Glutamatergic neuron (in vitro differentiated cells): ENCODE measurements at regions not wholly inside any gene's neighbourhood (a gene's known extent, or its start where the extent isn't known, plus 50 kb on each side); places are given as distances from the start of the nearest gene placed in this dataset.

Source experiments
- DNase-seq: peaks from one replicate; pipeline ENCODE4 v3.0.0; 2022
- H3K27ac Mint-ChIP-seq: one replicate; pipeline ENCODE4 v1.8.0; 2020; ENCODE audit warnings: mild to moderate bottlenecking, mixed read lengths, inconsistent platforms; ENCODE audit not compliant: unreplicated experiment
- H3K27me3 Mint-ChIP-seq: one replicate; pipeline ENCODE4 v1.8.0; 2020; ENCODE audit warnings: mild to moderate bottlenecking, moderate library complexity, mixed read lengths, inconsistent platforms; ENCODE audit not compliant: unreplicated experiment
- H3K36me3 Mint-ChIP-seq: one replicate; pipeline ENCODE4 v1.8.0; 2020; ENCODE audit warnings: mild to moderate bottlenecking, mixed read lengths, inconsistent platforms; ENCODE audit not compliant: unreplicated experiment
- H3K4me1 Mint-ChIP-seq: one replicate; pipeline ENCODE4 v1.8.0; 2020; ENCODE audit warnings: mild to moderate bottlenecking, low read depth, mixed read lengths, inconsistent platforms; ENCODE audit not compliant: unreplicated experiment
- H3K4me3 Mint-ChIP-seq: one replicate; pipeline ENCODE4 v1.8.0; 2020; ENCODE audit warnings: mild to moderate bottlenecking, mixed read lengths, inconsistent platforms; ENCODE audit not compliant: unreplicated experiment
- H3K9me3 Mint-ChIP-seq: one replicate; pipeline ENCODE4 v1.8.0; 2020; ENCODE audit warnings: mild to moderate bottlenecking, moderate library complexity, mixed read lengths, inconsistent platforms; ENCODE audit not compliant: unreplicated experiment
- TF ChIP-seq, protein P1 (sequence below): fragments of 200-600 bp; sonication (generic); IDR thresholded peaks from one replicate; pipeline ENCODE4 v1.5.0; 2021; ENCODE audit not compliant: partially characterized antibody, unreplicated experiment

DNA sequence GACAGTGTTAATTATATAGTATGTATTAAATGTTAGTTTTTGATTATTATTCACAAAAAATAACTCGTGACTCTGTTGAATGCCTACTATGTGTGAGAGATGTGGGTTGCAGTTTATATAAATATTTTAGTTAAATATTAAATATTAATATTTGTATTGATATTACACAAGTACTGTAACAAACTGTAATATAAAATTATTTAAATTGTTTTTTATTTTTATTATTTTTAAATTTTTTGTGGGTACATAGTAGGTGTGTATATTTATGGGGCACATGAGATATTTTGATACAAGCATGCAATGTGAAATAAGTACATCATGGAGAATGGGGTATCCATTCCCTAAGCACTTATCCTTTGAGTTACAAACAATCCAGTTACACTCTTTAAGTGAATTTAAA lies 196.1 kb upstream of the ZNF717 start:
- no peak for DNase-seq
- no peak overlapping the region for H3K27ac Mint-ChIP-seq
- no peaks in the 10 kb centered on the region for H3K9me3 Mint-ChIP-seq
- H3K4me3 Mint-ChIP-seq, result no peak overlapping the region
- H3K4me1 Mint-ChIP-seq, result no peaks in the 10 kb centered on the region
- no peaks in the 10 kb centered on the region for H3K36me3 Mint-ChIP-seq
- H3K27me3 Mint-ChIP-seq, result no peaks in the 10 kb centered on the region
- TF ChIP-seq, protein P1, sequence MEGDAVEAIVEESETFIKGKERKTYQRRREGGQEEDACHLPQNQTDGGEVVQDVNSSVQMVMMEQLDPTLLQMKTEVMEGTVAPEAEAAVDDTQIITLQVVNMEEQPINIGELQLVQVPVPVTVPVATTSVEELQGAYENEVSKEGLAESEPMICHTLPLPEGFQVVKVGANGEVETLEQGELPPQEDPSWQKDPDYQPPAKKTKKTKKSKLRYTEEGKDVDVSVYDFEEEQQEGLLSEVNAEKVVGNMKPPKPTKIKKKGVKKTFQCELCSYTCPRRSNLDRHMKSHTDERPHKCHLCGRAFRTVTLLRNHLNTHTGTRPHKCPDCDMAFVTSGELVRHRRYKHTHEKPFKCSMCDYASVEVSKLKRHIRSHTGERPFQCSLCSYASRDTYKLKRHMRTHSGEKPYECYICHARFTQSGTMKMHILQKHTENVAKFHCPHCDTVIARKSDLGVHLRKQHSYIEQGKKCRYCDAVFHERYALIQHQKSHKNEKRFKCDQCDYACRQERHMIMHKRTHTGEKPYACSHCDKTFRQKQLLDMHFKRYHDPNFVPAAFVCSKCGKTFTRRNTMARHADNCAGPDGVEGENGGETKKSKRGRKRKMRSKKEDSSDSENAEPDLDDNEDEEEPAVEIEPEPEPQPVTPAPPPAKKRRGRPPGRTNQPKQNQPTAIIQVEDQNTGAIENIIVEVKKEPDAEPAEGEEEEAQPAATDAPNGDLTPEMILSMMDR, result no peak

DNA sequence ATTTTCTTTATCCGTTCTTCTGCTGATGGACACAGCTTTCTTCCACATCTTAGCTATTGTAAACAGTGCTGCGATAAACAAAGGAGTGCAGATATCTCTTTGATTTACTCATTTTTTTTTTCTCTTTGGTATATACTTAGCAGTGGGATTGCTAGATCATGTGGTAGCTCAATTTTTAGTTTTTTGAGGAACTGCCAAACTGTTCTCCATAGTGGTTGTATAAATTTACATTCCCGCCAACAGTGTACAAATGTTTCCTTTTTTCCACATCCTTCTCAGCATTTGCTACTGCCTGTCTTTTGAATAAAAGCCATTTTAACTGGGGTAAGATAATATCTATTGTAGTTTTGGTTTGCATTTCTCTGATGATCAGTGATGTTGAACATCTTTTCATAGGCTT lies 196.8 kb upstream of the ZNF717 start:
- no peaks in the 10 kb centered on the region for H3K36me3 Mint-ChIP-seq
- no peaks in the 10 kb centered on the region for H3K9me3 Mint-ChIP-seq
- H3K4me1 Mint-ChIP-seq, result no peaks in the 10 kb centered on the region
- no peak for DNase-seq
- no peak overlapping the region for H3K4me3 Mint-ChIP-seq
- no peaks in the 10 kb centered on the region for H3K27me3 Mint-ChIP-seq
- no peak overlapping the region for H3K27ac Mint-ChIP-seq
- TF ChIP-seq, protein P1, result no peak

DNA sequence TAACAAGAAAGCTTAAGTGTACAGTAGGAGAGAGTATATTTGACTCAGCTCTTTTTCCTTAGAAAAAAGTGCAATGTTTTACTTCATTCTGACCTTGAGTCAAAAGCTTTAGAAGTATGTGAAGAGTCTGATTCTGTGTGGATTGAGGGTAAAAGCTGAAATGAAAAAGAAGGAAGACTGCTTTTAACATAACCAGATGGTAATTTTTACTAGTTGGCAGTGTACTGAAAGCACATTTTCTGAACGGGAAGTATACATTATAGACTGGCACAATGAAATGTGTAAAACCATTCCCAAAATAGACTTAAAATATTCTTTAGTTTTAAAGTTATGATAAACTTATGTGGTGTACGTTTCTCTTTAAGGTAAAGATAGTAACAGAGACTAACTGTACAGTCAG lies 197.8 kb upstream of the ZNF717 start:
- Mint-ChIP-seq H3K4me1 (no peaks in the 10 kb centered on the region), H3K36me3 (no peaks in the 10 kb centered on the region), H3K4me3 (no peak overlapping the region), H3K27ac (no peak overlapping the region), H3K27me3 (no peaks in the 10 kb centered on the region), H3K9me3 (no peaks in the 10 kb centered on the region)
- TF ChIP-seq, protein P1, result no peak
- no peak for DNase-seq

DNA sequence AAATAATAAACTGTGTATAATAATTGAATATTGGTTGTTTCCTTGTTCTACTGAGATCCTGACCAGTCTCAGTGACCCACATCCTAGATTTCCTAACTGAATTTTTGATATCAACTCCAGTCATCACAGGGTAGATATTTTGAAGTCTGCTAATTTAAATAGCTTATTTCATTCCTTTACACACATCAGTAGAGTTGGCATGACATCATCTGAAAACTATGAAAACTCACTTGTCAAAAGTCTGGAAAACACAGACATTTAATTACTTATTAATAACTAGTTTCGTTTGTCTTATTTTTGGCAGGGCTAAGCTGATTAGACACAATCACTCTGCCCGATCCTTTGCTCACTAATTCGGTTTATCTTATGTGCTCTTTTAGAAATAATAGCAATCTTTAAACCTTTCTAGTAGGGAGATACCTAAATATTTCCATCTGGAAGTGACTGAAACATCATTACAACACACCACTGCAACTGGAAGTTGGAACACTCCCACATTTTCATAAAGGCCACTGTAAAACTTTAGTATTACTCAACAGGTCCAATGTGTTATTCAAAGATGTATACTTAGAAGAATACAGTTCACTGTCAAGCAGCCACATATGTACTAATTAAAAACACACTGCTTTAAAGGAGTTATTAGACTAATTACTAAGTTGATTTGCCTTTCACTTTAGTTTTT lies 198.4 kb upstream of the ZNF717 start:
- no peaks in the 10 kb centered on the region for H3K36me3 Mint-ChIP-seq
- DNase-seq, result no peak
- H3K9me3 Mint-ChIP-seq, result no peaks in the 10 kb centered on the region
- no peaks in the 10 kb centered on the region for H3K4me1 Mint-ChIP-seq
- TF ChIP-seq, protein P1, result no peak
- no peak overlapping the region for H3K4me3 Mint-ChIP-seq
- no peak overlapping the region for H3K27ac Mint-ChIP-seq
- H3K27me3 Mint-ChIP-seq, result no peaks in the 10 kb centered on the region

DNA sequence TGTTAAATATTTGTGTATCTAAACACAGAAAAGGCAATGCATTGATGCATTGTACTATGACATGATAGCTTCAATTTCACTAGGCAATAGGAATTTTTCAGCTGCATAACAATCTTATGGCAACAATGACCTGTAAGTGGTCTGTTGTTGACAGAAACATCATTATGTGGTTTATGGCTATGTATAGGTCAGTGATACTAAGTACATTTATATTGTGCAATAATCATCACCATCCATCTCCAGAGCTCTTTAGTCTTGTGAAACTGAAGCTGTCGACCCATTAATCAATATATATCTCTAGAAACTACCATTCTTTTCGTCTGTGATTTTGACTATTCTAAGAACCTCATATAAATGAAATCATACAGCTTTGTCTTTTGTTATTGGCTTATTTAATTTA lies 200.1 kb upstream of the ZNF717 start:
- no peak for DNase-seq
- H3K9me3 Mint-ChIP-seq, result no peaks in the 10 kb centered on the region
- TF ChIP-seq, protein P1, result no peak
- H3K27me3 Mint-ChIP-seq, result no peaks in the 10 kb centered on the region
- H3K4me3 Mint-ChIP-seq, result no peak overlapping the region
- no peaks in the 10 kb centered on the region for H3K36me3 Mint-ChIP-seq
- H3K4me1 Mint-ChIP-seq, result no peaks in the 10 kb centered on the region
- no peak overlapping the region for H3K27ac Mint-ChIP-seq
